Memory B cell (primary cell): ENCODE measurements at regions not wholly inside any gene's neighbourhood (a gene's known extent, or its start where the extent isn't known, plus 50 kb on each side); places are given as distances from the start of the nearest gene placed in this dataset.
"Not testable (repeated sequence)": the region's sequence is repeated elsewhere in the genome, so short reads cannot be mapped to it uniquely, and the experiment has no call there.

Source experiments
- ATAC-seq: fragments of 150-1000 bp; cut with Tn5 transposase; 2 replicates; pipeline ENCODE4 v1.10.0; 2021; ENCODE audit warnings: low read depth, mild to moderate bottlenecking, moderate library complexity
- DNase-seq, 2 donors: peaks; one replicate each; pipeline ENCODE4 v3.0.0; 2022; ENCODE audit warnings: low spot score in 2 of 2
- H3K27ac Mint-ChIP-seq: one replicate; pipeline ENCODE4 v1.8.0; 2022; ENCODE audit warnings: mild to moderate bottlenecking, moderate library complexity, mixed read lengths
- H3K27me3 Mint-ChIP-seq: one replicate; pipeline ENCODE4 v1.8.0; 2022; ENCODE audit warnings: mixed read lengths
- H3K36me3 Mint-ChIP-seq: one replicate; pipeline ENCODE4 v1.8.0; 2022; ENCODE audit warnings: mild to moderate bottlenecking, mixed read lengths
- H3K4me1 Mint-ChIP-seq: one replicate; pipeline ENCODE4 v1.8.0; 2022; ENCODE audit warnings: mixed read lengths
- H3K4me3 Mint-ChIP-seq: one replicate; pipeline ENCODE4 v1.8.0; 2022; ENCODE audit warnings: mild to moderate bottlenecking, moderate library complexity, mixed read lengths
- H3K9me3 Mint-ChIP-seq: one replicate; pipeline ENCODE4 v1.8.0; 2022; ENCODE audit warnings: mixed read lengths

- Mint-ChIP-seq H3K36me3 (no peaks in the 10 kb centered on the region), H3K4me3 (no peak overlapping the region), H3K4me1 (no peaks in the 10 kb centered on the region), H3K27me3 (no peaks in the 10 kb centered on the region), H3K9me3 (peaks cover 1% of the 10 kb centered on the region), H3K27ac (no peak overlapping the region)
- ATAC-seq (no peak), DNase-seq (no peak)
These were observed 932.8 kb downstream of the TTLL7 start for GRCh38 chr1:83065952-83066727.

GRCh38 chr1:83064589-83065242 lies 934.2 kb downstream of the TTLL7 start:
- ATAC-seq (no peak), DNase-seq (no peak)
- no peaks in the 10 kb centered on the region for H3K36me3 Mint-ChIP-seq
- H3K4me3 Mint-ChIP-seq = no peak overlapping the region
- H3K27ac Mint-ChIP-seq = no peak overlapping the region
- H3K9me3 Mint-ChIP-seq = peaks cover 1% of the 10 kb centered on the region
- no peaks in the 10 kb centered on the region for H3K27me3 Mint-ChIP-seq
- H3K4me1 Mint-ChIP-seq = no peaks in the 10 kb centered on the region

GRCh38 chr1:83060651-83061390 lies 938.1 kb downstream of the TTLL7 start:
- no peaks in the 10 kb centered on the region for H3K9me3 Mint-ChIP-seq
- no peak overlapping the region for H3K4me3 Mint-ChIP-seq
- H3K27me3 Mint-ChIP-seq = no peaks in the 10 kb centered on the region
- ATAC-seq (no peak), DNase-seq (no peak)
- H3K27ac Mint-ChIP-seq = no peak overlapping the region
- no peaks in the 10 kb centered on the region for H3K4me1 Mint-ChIP-seq
- H3K36me3 Mint-ChIP-seq = no peaks in the 10 kb centered on the region

- Mint-ChIP-seq H3K27ac (no peak overlapping the region), H3K4me1 (no peaks in the 10 kb centered on the region), H3K27me3 (no peaks in the 10 kb centered on the region), H3K9me3 (peaks cover 1% of the 10 kb centered on the region), H3K36me3 (no peaks in the 10 kb centered on the region), H3K4me3 (no peak overlapping the region)
- DNase-seq (no peak), ATAC-seq (no peak)
These were observed 938.7 kb downstream of the TTLL7 start for GRCh38 chr1:83060221-83060620.

- no peak overlapping the region for H3K4me3 Mint-ChIP-seq
- H3K27me3 Mint-ChIP-seq = no peaks in the 10 kb centered on the region
- no peak for ATAC-seq
- DNase-seq = no peak
- no peaks in the 10 kb centered on the region for H3K4me1 Mint-ChIP-seq
- H3K9me3 Mint-ChIP-seq = peaks cover 4% of the 10 kb centered on the region
- H3K36me3 Mint-ChIP-seq = no peaks in the 10 kb centered on the region
- no peak overlapping the region for H3K27ac Mint-ChIP-seq
These were observed 940.6 kb downstream of the TTLL7 start for GRCh38 chr1:83058327-83058726.

- H3K36me3 Mint-ChIP-seq = peaks cover 3% of the 10 kb centered on the region
- no peaks in the 10 kb centered on the region for H3K27me3 Mint-ChIP-seq
- DNase-seq (no peak), ATAC-seq (no peak)
- H3K4me1 Mint-ChIP-seq = no peaks in the 10 kb centered on the region
- no peak overlapping the region for H3K4me3 Mint-ChIP-seq
- H3K9me3 Mint-ChIP-seq = peaks cover 7% of the 10 kb centered on the region
- H3K27ac Mint-ChIP-seq = no peak overlapping the region
These were observed 943.4 kb downstream of the TTLL7 start for GRCh38 chr1:83055391-83056170.

GRCh38 chr1:83053446-83053845 lies 945.5 kb downstream of the TTLL7 start:
- H3K36me3 Mint-ChIP-seq = peaks cover 4% of the 10 kb centered on the region
- H3K27me3 Mint-ChIP-seq = no peaks in the 10 kb centered on the region
- H3K4me3 Mint-ChIP-seq = no peak overlapping the region
- peaks cover 11% of the 10 kb centered on the region for H3K9me3 Mint-ChIP-seq
- no peak overlapping the region for H3K27ac Mint-ChIP-seq
- no peaks in the 10 kb centered on the region for H3K4me1 Mint-ChIP-seq
- DNase-seq (no peak), ATAC-seq (no peak)

GRCh38 chr1:83052865-83053264 lies 946.1 kb downstream of the TTLL7 start:
- no peak overlapping the region for H3K4me3 Mint-ChIP-seq
- no peak for ATAC-seq
- H3K4me1 Mint-ChIP-seq = no peaks in the 10 kb centered on the region
- peaks cover 11% of the 10 kb centered on the region for H3K9me3 Mint-ChIP-seq
- H3K27ac Mint-ChIP-seq = no peak overlapping the region
- H3K27me3 Mint-ChIP-seq = no peaks in the 10 kb centered on the region
- no peak for DNase-seq
- H3K36me3 Mint-ChIP-seq = peaks cover 4% of the 10 kb centered on the region

GRCh38 chr1:83051053-83051452 lies 947.9 kb downstream of the TTLL7 start:
- not testable (repeated sequence) for H3K4me3 Mint-ChIP-seq, ATAC-seq, H3K4me1 Mint-ChIP-seq, H3K27me3 Mint-ChIP-seq, DNase-seq, H3K27ac Mint-ChIP-seq, H3K36me3 Mint-ChIP-seq
- H3K9me3 Mint-ChIP-seq = peaks cover 11% of the 10 kb centered on the region

GRCh38 chr1:83043244-83043643 lies 955.7 kb downstream of the TTLL7 start:
- no peak overlapping the region for H3K4me3 Mint-ChIP-seq
- no peak for ATAC-seq

GRCh38 chr1:83039091-83039490 lies 959.8 kb downstream of the TTLL7 start:
- not testable (repeated sequence) for ATAC-seq, H3K27ac Mint-ChIP-seq, H3K9me3 Mint-ChIP-seq, H3K4me1 Mint-ChIP-seq, H3K36me3 Mint-ChIP-seq, H3K27me3 Mint-ChIP-seq, H3K4me3 Mint-ChIP-seq, DNase-seq

More at GRCh38 chr1:83043244-83043643, 955.7 kb downstream of the TTLL7 start:
- H3K9me3 Mint-ChIP-seq = peaks cover 4% of the 10 kb centered on the region
- no peaks in the 10 kb centered on the region for H3K4me1 Mint-ChIP-seq
- H3K27me3 Mint-ChIP-seq = no peaks in the 10 kb centered on the region
- no peak for DNase-seq
- no peak overlapping the region for H3K27ac Mint-ChIP-seq
- H3K36me3 Mint-ChIP-seq = no peaks in the 10 kb centered on the region

- Mint-ChIP-seq H3K4me1 (no peaks in the 10 kb centered on the region), H3K27me3 (no peaks in the 10 kb centered on the region), H3K9me3 (peaks cover 7% of the 10 kb centered on the region), H3K36me3 (peaks cover 8% of the 10 kb centered on the region), H3K4me3 (no peak overlapping the region), H3K27ac (no peak overlapping the region)
- ATAC-seq = no peak
- DNase-seq = no peak
These were observed 964.1 kb downstream of the TTLL7 start for GRCh38 chr1:83034851-83035250.

GRCh38 chr1:83033682-83034081 lies 965.2 kb downstream of the TTLL7 start:
- H3K27me3 Mint-ChIP-seq = no peaks in the 10 kb centered on the region
- no peaks in the 10 kb centered on the region for H3K4me1 Mint-ChIP-seq
- H3K4me3 Mint-ChIP-seq = no peak overlapping the region
- H3K27ac Mint-ChIP-seq = no peak overlapping the region
- peaks cover 7% of the 10 kb centered on the region for H3K9me3 Mint-ChIP-seq
- peaks cover 8% of the 10 kb centered on the region for H3K36me3 Mint-ChIP-seq
- ATAC-seq = no peak
- no peak for DNase-seq

GRCh38 chr1:83029916-83030315 lies 969.0 kb downstream of the TTLL7 start:
- no peak for DNase-seq
- ATAC-seq = no peak
- Mint-ChIP-seq H3K27ac (no peak overlapping the region), H3K36me3 (peaks cover 4% of the 10 kb centered on the region), H3K4me3 (no peak overlapping the region), H3K4me1 (no peaks in the 10 kb centered on the region), H3K9me3 (peaks cover 7% of the 10 kb centered on the region), H3K27me3 (no peaks in the 10 kb centered on the region)
